GM19372 (cell line): ENCODE measurements at regions not wholly inside any gene's neighbourhood (a gene's known extent, or its start where the extent isn't known, plus 50 kb on each side); places are given as distances from the start of the nearest gene placed in this dataset.

Experiments used
- ATAC-seq: cut with Tn5 transposase; IDR thresholded peaks from one replicate; pipeline ENCODE4 v1.9.1; 2021; ENCODE audit warnings: mild to moderate bottlenecking, low read depth, moderate library complexity; ENCODE audit not compliant: unreplicated experiment

GRCh38 chr5:155878991-155879575, 447.9 kb upstream of the SGCD start:
- ATAC-seq = no peak

GRCh38 chr5:155884041-155884440, 442.9 kb upstream of the SGCD start:
- no peak for ATAC-seq

GRCh38 chr5:155885199-155885598, 441.8 kb upstream of the SGCD start:
- ATAC-seq = no peak

- no peak for ATAC-seq
Observed at GRCh38 chr5:155886311-155887031, 440.5 kb upstream of the SGCD start.

- ATAC-seq = no peak
Observed at GRCh38 chr5:155895484-155895883, 431.5 kb upstream of the SGCD start.

- ATAC-seq = no peak
Observed at GRCh38 chr5:155897761-155898160, 429.2 kb upstream of the SGCD start.

GRCh38 chr5:155898284-155898683, 428.7 kb upstream of the SGCD start:
- ATAC-seq = no peak

- ATAC-seq = no peak
Observed at GRCh38 chr5:155903791-155904190, 423.2 kb upstream of the SGCD start.

GRCh38 chr5:155905364-155905763, 421.6 kb upstream of the SGCD start:
- no peak for ATAC-seq

GRCh38 chr5:155906046-155906445, 420.9 kb upstream of the SGCD start:
- ATAC-seq = no peak

- ATAC-seq = no peak
Observed at GRCh38 chr5:155908543-155908942, 418.4 kb upstream of the SGCD start.

GRCh38 chr5:155912291-155912690, 414.7 kb upstream of the SGCD start:
- ATAC-seq = no peak

GRCh38 chr5:155914766-155915165, 412.2 kb upstream of the SGCD start:
- ATAC-seq = no peak

- no peak for ATAC-seq
Observed at GRCh38 chr5:155915601-155916000, 411.4 kb upstream of the SGCD start.

GRCh38 chr5:155919126-155919525, 407.8 kb upstream of the SGCD start:
- ATAC-seq = no peak

- ATAC-seq = no peak
Observed at GRCh38 chr5:155919725-155920124, 407.2 kb upstream of the SGCD start.

- ATAC-seq = no peak
Observed at GRCh38 chr5:155921621-155922020, 405.3 kb upstream of the SGCD start.

GRCh38 chr5:155923784-155924183, 403.2 kb upstream of the SGCD start:
- ATAC-seq = no peak

- no peak for ATAC-seq
Observed at GRCh38 chr5:155926031-155926430, 400.9 kb upstream of the SGCD start.

GRCh38 chr5:155926766-155927165, 400.2 kb upstream of the SGCD start:
- ATAC-seq = no peak

GRCh38 chr5:155929112-155929511, 397.9 kb upstream of the SGCD start:
- no peak for ATAC-seq

- no peak for ATAC-seq
Observed at GRCh38 chr5:155934964-155935363, 392.0 kb upstream of the SGCD start.
